GM18909 (cell line): ENCODE measurements at regions not wholly inside any gene's neighbourhood (a gene's known extent, or its start where the extent isn't known, plus 50 kb on each side); places are given as distances from the start of the nearest gene placed in this dataset.

ENCODE experiments used
- ATAC-seq: cut with Tn5 transposase; IDR thresholded peaks from one replicate; pipeline ENCODE4 v1.9.1; 2021; ENCODE audit warnings: mild to moderate bottlenecking; ENCODE audit not compliant: unreplicated experiment, poor library complexity

DNA sequence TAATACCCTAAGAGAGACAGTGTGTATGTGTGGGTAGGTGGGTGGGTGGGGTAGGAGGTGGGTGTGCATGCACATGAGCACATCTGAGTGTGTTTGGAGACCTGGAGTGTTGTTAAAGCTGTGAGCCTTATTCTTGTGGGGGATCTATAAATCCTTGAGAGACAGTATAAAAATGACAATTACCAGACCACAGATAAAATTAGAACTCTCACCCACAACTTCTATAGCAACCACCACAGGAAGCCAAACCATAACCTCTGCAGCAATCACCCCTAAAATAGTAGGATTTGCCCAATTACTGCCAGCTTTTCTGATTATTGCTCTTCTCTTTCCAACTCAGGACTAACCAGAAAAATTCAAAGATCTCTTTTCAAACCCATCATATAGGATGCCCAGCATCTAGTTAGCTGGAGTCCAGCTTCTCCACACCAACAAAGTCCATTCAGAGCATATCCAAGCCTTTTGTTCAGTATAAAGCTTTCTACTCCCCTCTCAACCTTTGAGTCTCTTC lies 93.4 kb upstream of the SLITRK1 start:
- ATAC-seq, result no peak

DNA sequence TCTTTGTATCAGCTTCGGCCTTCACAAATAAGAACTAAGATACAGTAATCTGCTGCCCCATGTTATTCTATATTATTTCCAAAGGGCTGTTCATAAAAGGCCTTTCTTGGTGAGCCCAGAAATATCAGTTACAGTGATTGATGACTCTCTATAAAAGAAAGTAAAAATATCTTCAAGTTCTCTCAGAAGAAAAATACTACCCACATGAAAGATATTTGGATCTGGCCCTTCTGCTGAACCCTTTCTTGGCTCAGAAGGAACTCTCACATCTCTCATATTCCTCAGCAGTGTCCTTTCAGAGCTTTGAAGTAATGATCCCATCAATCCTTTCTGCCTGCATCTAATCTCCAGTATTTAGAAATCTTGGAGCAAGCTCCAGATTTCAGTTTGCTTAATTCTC lies 76.3 kb upstream of the SLITRK1 start:
- ATAC-seq, result no peak

DNA sequence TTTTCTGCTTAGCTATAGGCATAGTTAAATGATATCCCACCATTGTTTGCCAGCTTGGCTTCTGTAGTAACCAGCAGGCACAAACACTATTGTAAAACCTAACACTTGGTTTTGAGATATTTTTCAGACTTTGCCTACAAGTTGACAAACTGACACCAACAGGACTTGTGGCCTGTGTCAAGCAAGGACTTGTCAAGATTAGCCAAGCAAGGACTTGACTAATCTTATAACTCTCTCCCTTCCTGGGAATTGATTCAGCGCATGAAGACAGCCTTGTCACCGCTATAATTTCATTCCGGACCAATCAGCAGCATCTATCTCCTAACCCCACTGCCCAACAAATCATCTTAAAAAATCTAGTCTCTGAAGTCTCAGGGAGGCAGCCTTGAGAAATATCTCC lies 72.7 kb upstream of the SLITRK1 start:
- ATAC-seq, result no peak

DNA sequence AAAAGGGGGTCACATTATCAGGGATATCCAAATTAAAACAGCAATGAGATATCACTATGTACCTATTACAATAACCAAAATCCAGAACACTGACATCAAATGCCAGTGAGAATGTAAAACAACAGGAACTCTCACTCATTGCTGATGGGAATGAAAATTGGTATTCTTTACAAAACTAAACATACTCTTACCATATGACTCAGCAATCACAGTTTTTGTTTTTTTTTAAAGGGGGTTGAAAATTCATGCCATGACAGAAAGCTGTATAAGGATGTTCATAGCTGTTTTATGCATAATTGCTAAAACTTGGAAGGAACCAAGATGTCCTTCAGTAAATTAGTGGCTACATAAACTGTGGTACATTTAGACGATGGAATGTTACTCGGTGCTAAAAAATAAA lies 71.6 kb upstream of the SLITRK1 start:
- ATAC-seq, result no peak

DNA sequence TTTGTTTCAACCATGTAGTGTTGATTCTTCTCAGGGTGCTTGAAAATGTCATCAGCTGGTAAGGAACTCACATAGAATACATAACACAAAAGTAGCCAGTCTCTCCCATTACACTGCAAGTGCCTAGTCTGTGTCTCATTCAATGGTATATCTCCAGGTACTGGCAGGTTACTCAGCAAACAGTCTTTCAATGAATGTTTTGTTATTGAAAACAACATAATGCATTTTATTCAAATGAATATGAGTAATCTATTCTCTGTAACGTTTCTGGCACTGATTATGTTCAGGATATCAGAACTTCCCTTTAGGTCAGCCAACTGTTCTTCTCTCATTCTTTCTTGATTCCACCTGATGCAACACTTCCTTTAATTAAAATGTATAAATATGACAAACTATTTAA lies 68.0 kb upstream of the SLITRK1 start:
- no peak for ATAC-seq

DNA sequence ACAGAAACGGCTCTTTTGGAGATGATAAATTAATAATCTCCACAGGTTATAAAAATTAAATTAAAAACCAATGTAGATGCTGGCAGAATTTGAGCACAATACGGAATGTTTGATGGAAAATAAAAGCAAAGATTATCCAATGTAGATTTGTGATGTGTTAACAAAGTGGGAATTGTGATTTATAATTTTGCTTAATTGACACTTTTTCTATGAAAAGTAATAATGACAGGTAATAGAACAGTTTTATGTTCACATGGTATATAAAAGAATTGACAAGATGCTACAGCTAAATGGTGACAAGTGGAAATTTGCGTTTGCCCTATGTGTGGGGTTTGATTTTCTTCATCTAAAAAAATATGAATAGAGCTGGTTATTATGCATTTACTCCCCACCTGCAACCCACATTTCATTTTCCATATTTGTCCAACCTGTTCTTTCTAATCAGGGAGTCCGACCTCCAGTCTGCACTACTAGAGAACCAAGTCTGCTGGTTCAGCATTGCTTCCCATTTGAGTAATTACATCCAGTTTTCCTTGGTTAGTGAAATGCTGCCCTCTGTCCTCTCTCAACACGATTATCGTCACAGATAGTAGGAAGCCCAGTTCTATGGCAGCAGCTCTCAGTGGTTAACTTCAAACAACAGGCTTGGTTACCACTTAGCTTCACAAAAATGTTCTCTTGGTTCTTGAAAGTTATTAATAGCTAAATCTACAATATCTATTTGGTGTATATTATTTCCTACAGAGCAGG lies 61.4 kb upstream of the SLITRK1 start:
- no peak for ATAC-seq

DNA sequence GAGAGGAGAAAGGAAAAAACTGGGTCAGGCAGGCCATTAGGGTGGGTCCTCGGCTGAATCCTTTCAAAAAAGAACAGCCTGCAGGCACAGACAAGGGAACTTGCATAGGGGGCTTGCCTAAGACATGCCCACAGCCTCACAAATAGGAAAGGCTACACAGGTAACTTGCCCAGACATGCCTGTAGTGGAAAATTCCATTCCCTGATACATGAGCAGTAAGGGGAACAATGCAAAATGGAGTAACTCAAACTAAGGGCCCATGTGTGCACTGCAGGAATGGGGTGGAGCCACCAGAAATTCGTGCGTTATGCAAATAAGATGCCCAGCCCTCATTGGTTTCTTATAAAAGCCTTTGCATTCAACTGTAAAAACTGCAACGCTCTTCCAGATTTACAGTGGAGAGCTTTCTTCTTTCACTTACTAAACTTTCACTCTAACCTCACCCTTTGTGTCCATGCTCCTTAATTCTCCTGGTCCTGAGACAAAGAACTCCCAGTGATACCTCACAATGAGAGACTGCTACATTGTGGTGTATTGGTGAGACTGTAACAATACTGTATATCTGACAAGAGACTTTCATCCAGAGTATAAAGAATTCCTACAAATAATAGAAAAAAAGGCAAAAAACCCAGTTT lies 59.5 kb upstream of the SLITRK1 start:
- no peak for ATAC-seq

DNA sequence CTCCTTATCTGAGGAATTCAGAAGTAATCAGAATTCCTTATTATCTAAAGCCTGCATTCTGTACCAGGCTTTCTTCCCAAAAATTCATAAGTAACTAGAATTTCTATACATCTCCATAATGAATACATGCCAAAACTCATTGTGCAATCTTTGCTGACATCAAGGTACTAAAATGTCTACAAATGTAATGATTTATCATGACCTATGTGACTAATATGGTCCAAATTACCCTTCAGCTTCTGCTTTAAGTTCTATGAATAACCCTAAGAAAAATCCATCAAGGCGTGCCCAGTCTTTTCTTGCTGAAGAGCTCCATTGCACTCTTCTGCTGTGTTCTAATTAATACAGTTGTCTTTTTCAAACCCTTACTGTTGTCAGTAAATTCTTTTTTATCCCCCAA lies 58.5 kb upstream of the SLITRK1 start:
- ATAC-seq, result no peak

DNA sequence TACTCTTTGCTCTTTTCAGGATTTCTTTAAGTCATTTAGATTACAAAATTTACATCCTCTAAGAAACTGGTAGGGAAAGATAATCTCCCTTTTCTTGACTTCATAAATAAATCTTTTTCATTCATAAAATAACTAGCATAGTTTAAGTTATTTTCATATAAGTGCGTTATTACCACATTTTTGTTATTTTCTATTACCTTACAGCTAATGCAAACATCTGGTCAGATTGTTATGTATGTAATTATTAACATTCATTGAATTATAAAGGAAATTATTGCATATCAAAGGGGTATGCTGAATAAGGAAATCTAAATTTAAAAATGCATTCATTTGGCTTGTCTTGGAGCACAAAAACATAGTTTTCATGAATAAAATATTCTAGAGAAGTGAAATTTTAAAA lies 55.3 kb upstream of the SLITRK1 start:
- no peak for ATAC-seq

DNA sequence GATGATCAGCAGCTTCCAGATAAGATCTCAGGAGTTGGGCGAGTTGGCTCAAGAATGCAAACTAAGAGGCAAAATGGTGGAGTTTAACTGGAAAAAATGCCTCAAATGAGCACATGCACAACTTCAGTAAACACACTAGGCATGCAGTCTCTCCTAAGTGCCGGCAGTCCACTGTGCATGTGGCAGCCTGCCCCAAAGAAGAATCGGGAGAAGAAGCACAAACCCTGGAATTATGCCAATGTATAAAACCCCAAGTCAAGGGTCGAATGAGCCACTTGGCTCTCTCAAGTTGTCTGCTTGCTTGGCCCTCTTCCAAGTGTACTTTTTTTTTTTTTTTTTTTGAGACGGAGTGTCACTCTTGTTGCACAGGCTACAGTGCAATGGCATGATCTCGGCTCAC lies 53.3 kb upstream of the SLITRK1 start:
- ATAC-seq, result no peak
